OCI-M2 (cell line): ENCODE measurements at regions not wholly inside any gene's neighbourhood (a gene's known extent, or its start where the extent isn't known, plus 50 kb on each side); places are given as distances from the start of the nearest gene placed in this dataset.

Experiments used
- DNase-seq: peaks from one replicate; lab custom pipeline; 2025; ENCODE audit not compliant: unreplicated experiment; lab: John Stamatoyannopoulos, UW

- DNase-seq, result no peak
Measured at GRCh38 chr5:12413075-12413474, 508.8 kb upstream of the CTNND2 start.

- no peak for DNase-seq
Measured at GRCh38 chr5:12399868-12400267, 495.6 kb upstream of the CTNND2 start.

GRCh38 chr5:12392246-12392645 lies 488.0 kb upstream of the CTNND2 start:
- DNase-seq, result no peak

- no peak for DNase-seq
Measured at GRCh38 chr5:12385095-12385494, 480.8 kb upstream of the CTNND2 start.

- DNase-seq, result no peak
Measured at GRCh38 chr5:12384005-12384404, 479.8 kb upstream of the CTNND2 start.

GRCh38 chr5:12367973-12368372 lies 463.7 kb upstream of the CTNND2 start:
- DNase-seq, result no peak

- no peak for DNase-seq
Measured at GRCh38 chr5:12360218-12360617, 456.0 kb upstream of the CTNND2 start.

- DNase-seq, result no peak
Measured at GRCh38 chr5:12358371-12359090, 454.3 kb upstream of the CTNND2 start.

GRCh38 chr5:12357626-12358025 lies 453.4 kb upstream of the CTNND2 start:
- DNase-seq, result no peak

- DNase-seq, result no peak
Measured at GRCh38 chr5:12354686-12355085, 450.4 kb upstream of the CTNND2 start.

GRCh38 chr5:12343558-12343957 lies 439.3 kb upstream of the CTNND2 start:
- DNase-seq, result no peak

- no peak for DNase-seq
Measured at GRCh38 chr5:12335938-12336337, 431.7 kb upstream of the CTNND2 start.

- DNase-seq, result no peak
Measured at GRCh38 chr5:12332480-12332879, 428.2 kb upstream of the CTNND2 start.

GRCh38 chr5:12330993-12331588 lies 426.8 kb upstream of the CTNND2 start:
- no peak for DNase-seq

GRCh38 chr5:12330381-12330780 lies 426.1 kb upstream of the CTNND2 start:
- DNase-seq, result no peak

- DNase-seq, result no peak
Measured at GRCh38 chr5:12323637-12324229, 419.5 kb upstream of the CTNND2 start.

GRCh38 chr5:12322042-12322441 lies 417.8 kb upstream of the CTNND2 start:
- DNase-seq, result no peak

GRCh38 chr5:12320331-12320730 lies 416.1 kb upstream of the CTNND2 start:
- DNase-seq, result no peak

GRCh38 chr5:12316812-12317211 lies 412.6 kb upstream of the CTNND2 start:
- DNase-seq, result no peak

GRCh38 chr5:12315461-12315860 lies 411.2 kb upstream of the CTNND2 start:
- no peak for DNase-seq

- DNase-seq, result no peak
Measured at GRCh38 chr5:12313602-12314001, 409.4 kb upstream of the CTNND2 start.

- no peak for DNase-seq
Measured at GRCh38 chr5:12312343-12312742, 408.1 kb upstream of the CTNND2 start.

GRCh38 chr5:12294151-12294550 lies 389.9 kb upstream of the CTNND2 start:
- no peak for DNase-seq
